ENCODE measurements at regions not wholly inside any gene's neighbourhood (a gene's known extent, or its start where the extent isn't known, plus 50 kb on each side); places are given as distances from the start of the nearest gene placed in this dataset.

DNA sequence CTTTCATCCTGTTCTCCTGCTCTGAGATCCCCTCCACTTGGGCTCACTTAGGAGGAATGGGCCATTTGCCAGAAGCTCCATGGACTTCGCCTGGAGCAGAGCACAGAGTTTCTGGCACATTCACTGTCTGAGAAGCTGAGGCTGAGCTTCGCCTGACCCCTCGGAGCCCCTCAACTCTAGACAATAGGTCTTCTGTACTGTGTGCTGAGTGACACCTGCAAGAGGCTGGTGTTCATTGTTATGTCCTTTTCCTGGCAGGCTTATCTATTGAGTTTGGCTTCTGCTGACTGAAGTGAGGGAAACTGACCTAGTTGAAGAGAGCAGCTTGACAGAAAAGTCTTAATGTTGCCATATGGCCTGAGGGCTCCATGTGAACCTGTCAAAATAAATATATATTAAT is 124.3 kb downstream of the EHF start (continued):
- TF ChIP-seq ZNF562 (CRISPR knock-in tag; IDR thresholded peaks at IDR 0.05; ENCODE audit: borderline replicate concordance) = no peak
- no peak for TF ChIP-seq ZNF350 (CRISPR knock-in tag; IDR thresholded peaks at IDR 0.05; ENCODE audit: borderline replicate concordance, low read depth)
- TF ChIP-seq TBX2 (CRISPR knock-in tag; IDR thresholded peaks at IDR 0.05; ENCODE audit: borderline replicate concordance) = no peak
- peak; percentile 76 for TF ChIP-seq SOX5 (CRISPR knock-in tag; IDR thresholded peaks at IDR 0.05; ENCODE audit: borderline replicate concordance)
- no peak for TF ChIP-seq HNF4A (CRISPR knock-in tag; IDR thresholded peaks at IDR 0.05)
- no peak for TF ChIP-seq KAT7 (CRISPR knock-in tag; IDR thresholded peaks at IDR 0.05; ENCODE audit: borderline replicate concordance)

DNA sequence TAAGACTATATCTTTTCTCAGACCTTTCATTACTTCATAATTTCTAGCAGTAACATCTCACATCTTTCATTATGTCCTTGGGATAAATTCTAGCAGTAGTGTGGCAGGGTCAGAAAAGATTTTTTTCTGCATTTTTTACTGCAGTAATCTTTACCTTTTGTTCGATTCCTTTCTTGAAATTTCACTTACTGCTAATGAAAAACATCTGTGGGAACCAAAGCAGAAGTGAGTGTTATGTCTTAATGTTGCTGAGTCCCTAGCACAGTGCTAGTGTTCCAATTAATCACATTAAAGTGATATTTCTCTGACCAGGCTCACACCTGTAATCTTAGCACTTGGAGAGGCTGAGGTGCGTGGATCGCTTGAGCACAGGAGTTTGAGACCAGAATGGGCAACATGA is 123.6 kb downstream of the EHF start:
- Histone ChIP-seq H3K4me1 (ENCODE audit: insufficient read depth, low read length) (peaks cover 15% of the 10 kb centered on the region), H3K4me2 (ENCODE audit: low read depth, low read length) (no peak overlapping the region), H3K79me2 (ENCODE audit: insufficient read depth, low read length) (no peaks in the 10 kb centered on the region), H3K9ac (ENCODE audit: insufficient read depth, low read depth, low read length) (no peak overlapping the region), H2AFZ (ENCODE audit: low read length) (no peak overlapping the region), H3K4me3 (replicated peaks in 1 of 3; ENCODE audit: insufficient read depth in 1 of 3, low read depth in 2 of 3, low read length in 3 of 3) (no peak overlapping the region), H3K36me3 (replicated peaks in 1 of 2; ENCODE audit: control insufficient read depth in 1 of 2, insufficient read depth in 2 of 2, low read length in 2 of 2) (no peaks in the 10 kb centered on the region), H3K9me3 (ENCODE audit: low read length) (no peaks in the 10 kb centered on the region), H3K27ac (ENCODE audit: extremely low read length, insufficient read depth, low read length) (no peak overlapping the region), H3K27me3 (ENCODE audit: control insufficient read depth in 1 of 2, insufficient read depth in 2 of 2, low read length in 2 of 2) (no peaks in the 10 kb centered on the region; a peak in 1 of 5 replicates), H4K20me1 (ENCODE audit: insufficient read depth, low read length) (no peaks in the 10 kb centered on the region)
- DNase-seq (ENCODE audit: low spot score) (no peak), FAIRE-seq (no peak), ATAC-seq (no peak)
- ChIA-PET POLR2A (interaction anchor here (1.3 kb wide), 1 partner anchor 81 kb away, joined by 3 read pairs; no protein-coding TSS in a partner anchor), CTCF (ENCODE audit: low intra/inter-chr PET ratio, low total read pairs) (no interaction called here)
- intact Hi-C loops (cut with micrococcal nuclease; ENCODE audit: unreplicated experiment) = loop anchor here (10.0 kb wide), 1 partner anchor 150 kb away; no protein-coding TSS in a partner anchor
- 81% methylated on average over 3 of the region's 3 CpGs for WGBS (ENCODE audit: low lambda C conversion rate)
- in situ Hi-C loops (cut with HindIII; ENCODE audit: extremely low pct_ligation_motif_present, low pct_unique_long_range_greater_than_20kb) = no loop called here
- BruUV-seq (replicated peaks) = no TSS peak
- no peak for TF ChIP-seq ZC3H4 (CRISPR knock-in tag; IDR thresholded peaks at IDR 0.05; ENCODE audit: borderline replicate concordance)
- TF ChIP-seq, protein P1, sequence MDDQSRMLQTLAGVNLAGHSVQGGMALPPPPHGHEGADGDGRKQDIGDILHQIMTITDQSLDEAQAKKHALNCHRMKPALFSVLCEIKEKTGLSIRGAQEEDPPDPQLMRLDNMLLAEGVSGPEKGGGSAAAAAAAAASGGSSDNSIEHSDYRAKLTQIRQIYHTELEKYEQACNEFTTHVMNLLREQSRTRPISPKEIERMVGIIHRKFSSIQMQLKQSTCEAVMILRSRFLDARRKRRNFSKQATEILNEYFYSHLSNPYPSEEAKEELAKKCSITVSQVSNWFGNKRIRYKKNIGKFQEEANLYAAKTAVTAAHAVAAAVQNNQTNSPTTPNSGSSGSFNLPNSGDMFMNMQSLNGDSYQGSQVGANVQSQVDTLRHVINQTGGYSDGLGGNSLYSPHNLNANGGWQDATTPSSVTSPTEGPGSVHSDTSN (CRISPR knock-in tag; IDR thresholded peaks at IDR 0.05; ENCODE audit: borderline replicate concordance) = no peak
- no peak for TF ChIP-seq ZNF816 (CRISPR knock-in tag; IDR thresholded peaks at IDR 0.05; ENCODE audit: borderline replicate concordance)
- no peak for TF ChIP-seq DNMT1 (CRISPR knock-in tag; IDR thresholded peaks at IDR 0.05)
- TF ChIP-seq HOXD1 (CRISPR knock-in tag; IDR thresholded peaks at IDR 0.05) = no peak
- TF ChIP-seq, protein P2, sequence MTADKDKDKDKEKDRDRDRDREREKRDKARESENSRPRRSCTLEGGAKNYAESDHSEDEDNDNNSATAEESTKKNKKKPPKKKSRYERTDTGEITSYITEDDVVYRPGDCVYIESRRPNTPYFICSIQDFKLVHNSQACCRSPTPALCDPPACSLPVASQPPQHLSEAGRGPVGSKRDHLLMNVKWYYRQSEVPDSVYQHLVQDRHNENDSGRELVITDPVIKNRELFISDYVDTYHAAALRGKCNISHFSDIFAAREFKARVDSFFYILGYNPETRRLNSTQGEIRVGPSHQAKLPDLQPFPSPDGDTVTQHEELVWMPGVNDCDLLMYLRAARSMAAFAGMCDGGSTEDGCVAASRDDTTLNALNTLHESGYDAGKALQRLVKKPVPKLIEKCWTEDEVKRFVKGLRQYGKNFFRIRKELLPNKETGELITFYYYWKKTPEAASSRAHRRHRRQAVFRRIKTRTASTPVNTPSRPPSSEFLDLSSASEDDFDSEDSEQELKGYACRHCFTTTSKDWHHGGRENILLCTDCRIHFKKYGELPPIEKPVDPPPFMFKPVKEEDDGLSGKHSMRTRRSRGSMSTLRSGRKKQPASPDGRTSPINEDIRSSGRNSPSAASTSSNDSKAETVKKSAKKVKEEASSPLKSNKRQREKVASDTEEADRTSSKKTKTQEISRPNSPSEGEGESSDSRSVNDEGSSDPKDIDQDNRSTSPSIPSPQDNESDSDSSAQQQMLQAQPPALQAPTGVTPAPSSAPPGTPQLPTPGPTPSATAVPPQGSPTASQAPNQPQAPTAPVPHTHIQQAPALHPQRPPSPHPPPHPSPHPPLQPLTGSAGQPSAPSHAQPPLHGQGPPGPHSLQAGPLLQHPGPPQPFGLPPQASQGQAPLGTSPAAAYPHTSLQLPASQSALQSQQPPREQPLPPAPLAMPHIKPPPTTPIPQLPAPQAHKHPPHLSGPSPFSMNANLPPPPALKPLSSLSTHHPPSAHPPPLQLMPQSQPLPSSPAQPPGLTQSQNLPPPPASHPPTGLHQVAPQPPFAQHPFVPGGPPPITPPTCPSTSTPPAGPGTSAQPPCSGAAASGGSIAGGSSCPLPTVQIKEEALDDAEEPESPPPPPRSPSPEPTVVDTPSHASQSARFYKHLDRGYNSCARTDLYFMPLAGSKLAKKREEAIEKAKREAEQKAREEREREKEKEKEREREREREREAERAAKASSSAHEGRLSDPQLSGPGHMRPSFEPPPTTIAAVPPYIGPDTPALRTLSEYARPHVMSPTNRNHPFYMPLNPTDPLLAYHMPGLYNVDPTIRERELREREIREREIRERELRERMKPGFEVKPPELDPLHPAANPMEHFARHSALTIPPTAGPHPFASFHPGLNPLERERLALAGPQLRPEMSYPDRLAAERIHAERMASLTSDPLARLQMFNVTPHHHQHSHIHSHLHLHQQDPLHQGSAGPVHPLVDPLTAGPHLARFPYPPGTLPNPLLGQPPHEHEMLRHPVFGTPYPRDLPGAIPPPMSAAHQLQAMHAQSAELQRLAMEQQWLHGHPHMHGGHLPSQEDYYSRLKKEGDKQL (CRISPR knock-in tag; IDR thresholded peaks at IDR 0.05; ENCODE audit: low read depth) = no peak
- TF ChIP-seq ZNF570 (CRISPR knock-in tag; IDR thresholded peaks at IDR 0.05; ENCODE audit: borderline replicate concordance) = no peak
- TF ChIP-seq, protein P3, sequence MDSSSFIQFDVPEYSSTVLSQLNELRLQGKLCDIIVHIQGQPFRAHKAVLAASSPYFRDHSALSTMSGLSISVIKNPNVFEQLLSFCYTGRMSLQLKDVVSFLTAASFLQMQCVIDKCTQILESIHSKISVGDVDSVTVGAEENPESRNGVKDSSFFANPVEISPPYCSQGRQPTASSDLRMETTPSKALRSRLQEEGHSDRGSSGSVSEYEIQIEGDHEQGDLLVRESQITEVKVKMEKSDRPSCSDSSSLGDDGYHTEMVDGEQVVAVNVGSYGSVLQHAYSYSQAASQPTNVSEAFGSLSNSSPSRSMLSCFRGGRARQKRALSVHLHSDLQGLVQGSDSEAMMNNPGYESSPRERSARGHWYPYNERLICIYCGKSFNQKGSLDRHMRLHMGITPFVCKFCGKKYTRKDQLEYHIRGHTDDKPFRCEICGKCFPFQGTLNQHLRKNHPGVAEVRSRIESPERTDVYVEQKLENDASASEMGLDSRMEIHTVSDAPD (CRISPR knock-in tag; IDR thresholded peaks at IDR 0.05) = no peak
